ENCODE measurements at regions not wholly inside any gene's neighbourhood (a gene's known extent, or its start where the extent isn't known, plus 50 kb on each side); places are given as distances from the start of the nearest gene placed in this dataset.

DNA sequence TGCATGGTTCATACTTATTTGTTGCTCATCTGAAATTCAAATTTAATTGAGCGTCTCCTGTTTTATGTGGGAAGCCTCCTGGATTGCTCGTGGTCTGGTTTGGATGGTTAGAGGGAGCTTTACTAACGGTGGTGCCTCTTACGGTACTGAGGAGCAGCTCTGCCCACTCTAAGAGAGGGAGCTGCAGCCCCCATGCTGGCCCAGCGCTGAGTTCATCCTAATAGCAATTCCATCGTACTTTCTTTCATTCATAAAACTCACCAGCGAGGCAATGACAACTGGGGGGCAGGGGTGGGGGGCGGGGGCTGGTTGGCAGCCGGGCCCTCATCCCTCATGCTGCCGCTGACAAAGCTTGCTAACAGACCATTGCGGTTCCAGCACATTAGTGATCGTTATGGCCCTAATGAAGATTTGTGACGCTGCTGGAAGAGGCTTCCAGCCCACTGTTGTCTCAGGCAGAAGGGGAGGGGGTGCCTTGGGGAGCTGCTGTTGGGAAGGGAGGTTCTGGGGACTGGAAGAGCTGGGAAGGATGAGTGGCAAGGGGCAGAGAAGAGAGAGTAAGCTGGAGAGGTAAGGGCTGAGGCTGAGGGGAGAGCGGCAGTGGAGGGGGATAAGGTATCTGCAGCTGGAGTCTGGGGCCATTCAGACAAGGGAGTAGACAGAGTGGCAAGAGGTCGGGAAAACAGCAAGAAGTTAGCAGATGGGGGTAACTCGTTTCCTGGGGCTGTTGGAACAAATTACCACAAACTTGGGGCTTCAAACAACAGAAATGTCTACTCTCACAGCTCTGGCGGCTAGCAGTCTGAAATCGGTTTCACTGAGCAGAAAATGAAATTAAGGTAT, 238.1 kb downstream of the LPIN1 start:
- no peak overlapping the region for H3K27ac Mint-ChIP-seq
- H3K4me1 Mint-ChIP-seq (ENCODE audit: low read depth) = no peaks in the 10 kb centered on the region
- H3K9me3 Mint-ChIP-seq = no peaks in the 10 kb centered on the region; the same call in 1 of the 2 replicates
- TF ChIP-seq, protein P1, sequence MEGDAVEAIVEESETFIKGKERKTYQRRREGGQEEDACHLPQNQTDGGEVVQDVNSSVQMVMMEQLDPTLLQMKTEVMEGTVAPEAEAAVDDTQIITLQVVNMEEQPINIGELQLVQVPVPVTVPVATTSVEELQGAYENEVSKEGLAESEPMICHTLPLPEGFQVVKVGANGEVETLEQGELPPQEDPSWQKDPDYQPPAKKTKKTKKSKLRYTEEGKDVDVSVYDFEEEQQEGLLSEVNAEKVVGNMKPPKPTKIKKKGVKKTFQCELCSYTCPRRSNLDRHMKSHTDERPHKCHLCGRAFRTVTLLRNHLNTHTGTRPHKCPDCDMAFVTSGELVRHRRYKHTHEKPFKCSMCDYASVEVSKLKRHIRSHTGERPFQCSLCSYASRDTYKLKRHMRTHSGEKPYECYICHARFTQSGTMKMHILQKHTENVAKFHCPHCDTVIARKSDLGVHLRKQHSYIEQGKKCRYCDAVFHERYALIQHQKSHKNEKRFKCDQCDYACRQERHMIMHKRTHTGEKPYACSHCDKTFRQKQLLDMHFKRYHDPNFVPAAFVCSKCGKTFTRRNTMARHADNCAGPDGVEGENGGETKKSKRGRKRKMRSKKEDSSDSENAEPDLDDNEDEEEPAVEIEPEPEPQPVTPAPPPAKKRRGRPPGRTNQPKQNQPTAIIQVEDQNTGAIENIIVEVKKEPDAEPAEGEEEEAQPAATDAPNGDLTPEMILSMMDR (IDR thresholded peaks at IDR 0.05) = no peak
- H3K36me3 Mint-ChIP-seq (ENCODE audit: low read depth) = no peaks in the 10 kb centered on the region
- H3K27me3 Mint-ChIP-seq (ENCODE audit: insufficient read depth) = peaks cover 32% of the 10 kb centered on the region
- H3K4me3 Mint-ChIP-seq = no peak overlapping the region
- DNase-seq = no peak

- H3K27ac Mint-ChIP-seq = no peak overlapping the region
- H3K27me3 Mint-ChIP-seq (ENCODE audit: insufficient read depth) = peaks cover 32% of the 10 kb centered on the region
- TF ChIP-seq, protein P1 (IDR thresholded peaks at IDR 0.05) = no peak
- no peaks in the 10 kb centered on the region for H3K36me3 Mint-ChIP-seq (ENCODE audit: low read depth)
- DNase-seq = no peak
- H3K9me3 Mint-ChIP-seq = no peaks in the 10 kb centered on the region
- H3K4me3 Mint-ChIP-seq = no peak overlapping the region
- H3K4me1 Mint-ChIP-seq (ENCODE audit: low read depth) = no peaks in the 10 kb centered on the region
Measured at GRCh38 chr2:11985817-11986566, 239.6 kb downstream of the LPIN1 start.

DNA sequence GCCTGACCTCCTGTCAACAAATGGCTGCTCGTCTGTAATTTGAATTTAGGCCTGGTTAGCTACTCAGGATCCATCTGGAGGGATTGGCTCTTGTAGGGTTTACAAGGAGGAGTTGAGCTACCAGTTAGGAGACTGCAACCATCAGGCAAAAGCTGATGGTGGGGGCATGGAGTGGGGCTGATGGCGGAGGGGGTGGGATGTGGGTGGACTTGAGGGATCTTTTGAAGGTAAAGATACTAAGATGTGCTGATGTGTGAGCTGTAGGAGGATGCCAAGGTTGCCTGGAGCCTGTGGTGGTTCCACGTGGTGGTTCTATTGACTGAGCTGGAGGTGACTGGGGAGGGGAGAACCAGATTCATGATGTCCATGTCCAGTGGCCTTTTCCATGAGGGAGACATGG, 240.7 kb downstream of the LPIN1 start:
- no peak for DNase-seq
- Mint-ChIP-seq H3K4me1 (ENCODE audit: low read depth) (no peaks in the 10 kb centered on the region), H3K36me3 (ENCODE audit: low read depth) (no peaks in the 10 kb centered on the region), H3K4me3 (no peak overlapping the region), H3K27ac (no peak overlapping the region), H3K9me3 (no peaks in the 10 kb centered on the region), H3K27me3 (ENCODE audit: insufficient read depth) (peaks cover 30% of the 10 kb centered on the region)
- TF ChIP-seq, protein P1 (IDR thresholded peaks at IDR 0.05) = no peak

GRCh38 chr2:11988691-11989353, 242.4 kb downstream of the LPIN1 start:
- no peak for DNase-seq
- Mint-ChIP-seq H3K36me3 (ENCODE audit: low read depth) (peaks cover 4% of the 10 kb centered on the region; the same call in 1 of the 2 replicates), H3K27ac (no peak overlapping the region)

GRCh38 chr2:11989354-11989703, 242.9 kb downstream of the LPIN1 start:
- H3K4me3 Mint-ChIP-seq = no peak overlapping the region
- H3K4me1 Mint-ChIP-seq (ENCODE audit: low read depth) = no peaks in the 10 kb centered on the region
- no peaks in the 10 kb centered on the region for H3K9me3 Mint-ChIP-seq
- TF ChIP-seq, protein P1 (IDR thresholded peaks at IDR 0.05) = no peak
- no peak for DNase-seq
- no peak overlapping the region for H3K27ac Mint-ChIP-seq
- H3K27me3 Mint-ChIP-seq (ENCODE audit: insufficient read depth) = peaks cover 21% of the 10 kb centered on the region
- H3K36me3 Mint-ChIP-seq (ENCODE audit: low read depth) = peaks cover 6% of the 10 kb centered on the region

More at GRCh38 chr2:11988691-11989353, 242.4 kb downstream of the LPIN1 start:
- TF ChIP-seq, protein P1 (IDR thresholded peaks at IDR 0.05) = no peak
- H3K9me3 Mint-ChIP-seq = no peaks in the 10 kb centered on the region
- H3K27me3 Mint-ChIP-seq (ENCODE audit: insufficient read depth) = peaks cover 25% of the 10 kb centered on the region
- no peak overlapping the region for H3K4me3 Mint-ChIP-seq
- H3K4me1 Mint-ChIP-seq (ENCODE audit: low read depth) = no peaks in the 10 kb centered on the region

All from HFFc6 (cell line).